ENCODE measurements at regions not wholly inside any gene's neighbourhood (a gene's known extent, or its start where the extent isn't known, plus 50 kb on each side); places are given as distances from the start of the nearest gene placed in this dataset.

DNA sequence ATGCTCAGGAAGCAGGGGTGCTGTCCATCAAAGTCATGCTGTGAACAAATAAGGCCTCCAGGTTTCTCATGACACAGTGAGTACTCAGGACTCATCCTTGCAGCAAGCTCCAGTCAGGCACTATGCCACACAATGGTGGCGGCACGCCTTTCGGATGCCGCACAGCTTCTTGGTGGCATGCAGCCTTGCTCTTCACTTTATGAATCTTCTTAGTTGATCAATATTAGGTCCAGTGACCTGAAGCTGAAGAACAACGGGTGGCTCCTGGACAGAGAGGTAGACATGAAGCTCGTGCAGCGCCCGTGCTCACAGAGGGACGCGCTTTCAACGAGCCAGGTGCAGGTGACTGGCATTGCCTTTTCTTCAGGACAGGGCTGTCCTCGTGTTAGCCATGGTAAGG, 653.0 kb upstream of the MGMT start:
- Histone ChIP-seq H3K9me3 (ENCODE audit: low read length) (no peaks in the 10 kb centered on the region), H3K27me3 (ENCODE audit: control insufficient read depth in 1 of 2, insufficient read depth in 2 of 2, low read length in 2 of 2) (0 out of 5 replicates have a peak, but pooled peaks cover 0 to 10% of the 10 kb centered on the region in 2 experiments), H3K79me2 (ENCODE audit: insufficient read depth, low read length) (no peaks in the 10 kb centered on the region), H3K4me3 (replicated peaks in 1 of 3; ENCODE audit: insufficient read depth in 1 of 3, low read depth in 2 of 3, low read length in 3 of 3) (no peak overlapping the region), H2AFZ (ENCODE audit: low read length) (no peak overlapping the region), H3K4me1 (ENCODE audit: insufficient read depth, low read length) (no peaks in the 10 kb centered on the region), H3K4me2 (ENCODE audit: low read depth, low read length) (no peak overlapping the region), H4K20me1 (ENCODE audit: insufficient read depth, low read length) (no peaks in the 10 kb centered on the region), H3K36me3 (replicated peaks in 1 of 2; ENCODE audit: control insufficient read depth in 1 of 2, insufficient read depth in 2 of 2, low read length in 2 of 2) (no peaks in the 10 kb centered on the region), H3K9ac (ENCODE audit: insufficient read depth, low read depth, low read length) (no peak overlapping the region), H3K27ac (ENCODE audit: extremely low read length, insufficient read depth, low read length) (no peak overlapping the region)
- no peak for FAIRE-seq
- WGBS (ENCODE audit: low lambda C conversion rate): 61% methylated on average over 7 of the region's 12 CpGs
- intact Hi-C loops (cut with micrococcal nuclease; ENCODE audit: unreplicated experiment): no loop called here
- no TSS peak for BruUV-seq (replicated peaks)
- CTCF ChIA-PET (ENCODE audit: low intra/inter-chr PET ratio, low total read pairs): no interaction called here
- no peak for TF ChIP-seq ZNF780A (CRISPR knock-in tag; IDR thresholded peaks at IDR 0.05)
- TF ChIP-seq ZBTB8A (CRISPR knock-in tag; IDR thresholded peaks at IDR 0.05; ENCODE audit: borderline replicate concordance, low read depth): no peak
- no peak for TF ChIP-seq ZNF292 (CRISPR knock-in tag; IDR thresholded peaks at IDR 0.05; ENCODE audit: borderline replicate concordance, low read depth)
- no peak for TF ChIP-seq MED13 (CRISPR knock-in tag; IDR thresholded peaks at IDR 0.05)
- no peak for TF ChIP-seq ZNF296 (CRISPR knock-in tag; conservative IDR thresholded peaks at IDR 0.05)
- TF ChIP-seq DZIP1 (CRISPR knock-in tag; IDR thresholded peaks at IDR 0.05): no peak
- no peak for TF ChIP-seq NR1H2 (CRISPR knock-in tag; IDR thresholded peaks at IDR 0.05; ENCODE audit: borderline replicate concordance, low read depth)
- TF ChIP-seq CHD4 (IDR thresholded peaks at IDR 0.05; ENCODE audit: borderline replicate concordance, low read length): no peak
- TF ChIP-seq, protein P1, sequence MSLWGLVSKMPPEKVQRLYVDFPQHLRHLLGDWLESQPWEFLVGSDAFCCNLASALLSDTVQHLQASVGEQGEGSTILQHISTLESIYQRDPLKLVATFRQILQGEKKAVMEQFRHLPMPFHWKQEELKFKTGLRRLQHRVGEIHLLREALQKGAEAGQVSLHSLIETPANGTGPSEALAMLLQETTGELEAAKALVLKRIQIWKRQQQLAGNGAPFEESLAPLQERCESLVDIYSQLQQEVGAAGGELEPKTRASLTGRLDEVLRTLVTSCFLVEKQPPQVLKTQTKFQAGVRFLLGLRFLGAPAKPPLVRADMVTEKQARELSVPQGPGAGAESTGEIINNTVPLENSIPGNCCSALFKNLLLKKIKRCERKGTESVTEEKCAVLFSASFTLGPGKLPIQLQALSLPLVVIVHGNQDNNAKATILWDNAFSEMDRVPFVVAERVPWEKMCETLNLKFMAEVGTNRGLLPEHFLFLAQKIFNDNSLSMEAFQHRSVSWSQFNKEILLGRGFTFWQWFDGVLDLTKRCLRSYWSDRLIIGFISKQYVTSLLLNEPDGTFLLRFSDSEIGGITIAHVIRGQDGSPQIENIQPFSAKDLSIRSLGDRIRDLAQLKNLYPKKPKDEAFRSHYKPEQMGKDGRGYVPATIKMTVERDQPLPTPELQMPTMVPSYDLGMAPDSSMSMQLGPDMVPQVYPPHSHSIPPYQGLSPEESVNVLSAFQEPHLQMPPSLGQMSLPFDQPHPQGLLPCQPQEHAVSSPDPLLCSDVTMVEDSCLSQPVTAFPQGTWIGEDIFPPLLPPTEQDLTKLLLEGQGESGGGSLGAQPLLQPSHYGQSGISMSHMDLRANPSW (CRISPR knock-in tag; IDR thresholded peaks at IDR 0.05; ENCODE audit: borderline replicate concordance): no peak
- POLR2A ChIA-PET: no interaction called here
- DNase-seq (ENCODE audit: low spot score): no peak
- in situ Hi-C loops (cut with HindIII; ENCODE audit: extremely low pct_ligation_motif_present, low pct_unique_long_range_greater_than_20kb): no loop called here
- no peak for ATAC-seq

Data from HepG2 (cell line).